Rectal smooth muscle tissue (tissue), 1 donor: ENCODE measurements at regions not wholly inside any gene's neighbourhood (a gene's known extent, or its start where the extent isn't known, plus 50 kb on each side); places are given as distances from the start of the nearest gene placed in this dataset.

Experiments
- H3K27ac ChIP-seq: one replicate; pipeline ENCODE4 v1.7.0; 2013; ENCODE audit warnings: low read depth, low read length, inconsistent platforms
- H3K27me3 ChIP-seq: one replicate; pipeline ENCODE4 v1.7.0; 2013; ENCODE audit warnings: low read length; ENCODE audit not compliant: control insufficient read depth, insufficient read depth
- H3K36me3 ChIP-seq: one replicate; pipeline ENCODE4 v1.7.0; 2013; ENCODE audit warnings: low read length; ENCODE audit not compliant: control insufficient read depth, insufficient read depth
- H3K4me1 ChIP-seq: one replicate; pipeline ENCODE4 v1.7.0; 2013; ENCODE audit warnings: low read length; ENCODE audit not compliant: control insufficient read depth, insufficient read depth
- H3K4me3 ChIP-seq: one replicate; pipeline ENCODE4 v1.7.0; 2013; ENCODE audit warnings: low read length
- H3K9ac ChIP-seq: one replicate; pipeline ENCODE4 v1.7.0; 2013; ENCODE audit warnings: low read length

DNA sequence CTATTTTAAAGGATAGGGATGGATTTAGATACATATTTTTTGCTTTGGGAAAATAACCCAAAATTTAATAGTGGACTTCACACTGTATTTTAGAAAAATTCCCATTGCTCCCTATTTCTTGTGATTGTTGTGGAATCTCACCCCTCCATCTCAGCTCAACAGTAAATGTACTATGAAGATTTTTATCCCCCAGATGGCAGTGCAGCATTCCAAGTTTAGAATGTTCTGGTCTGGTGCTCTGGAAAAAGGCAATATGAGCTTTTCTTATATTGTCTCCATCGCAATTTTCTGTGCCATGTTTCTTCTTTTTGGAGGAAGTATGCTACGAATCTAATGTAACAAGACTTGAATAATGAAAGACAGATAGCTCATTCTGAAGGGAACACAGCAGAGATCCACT is 471.7 kb upstream of the SYT1 start:
- Histone ChIP-seq H3K9ac (no peak overlapping the region), H3K4me3 (no peak overlapping the region), H3K27ac (no peak overlapping the region), H3K4me1 (no peaks in the 10 kb centered on the region), H3K36me3 (no peaks in the 10 kb centered on the region), H3K27me3 (no peaks in the 10 kb centered on the region)

DNA sequence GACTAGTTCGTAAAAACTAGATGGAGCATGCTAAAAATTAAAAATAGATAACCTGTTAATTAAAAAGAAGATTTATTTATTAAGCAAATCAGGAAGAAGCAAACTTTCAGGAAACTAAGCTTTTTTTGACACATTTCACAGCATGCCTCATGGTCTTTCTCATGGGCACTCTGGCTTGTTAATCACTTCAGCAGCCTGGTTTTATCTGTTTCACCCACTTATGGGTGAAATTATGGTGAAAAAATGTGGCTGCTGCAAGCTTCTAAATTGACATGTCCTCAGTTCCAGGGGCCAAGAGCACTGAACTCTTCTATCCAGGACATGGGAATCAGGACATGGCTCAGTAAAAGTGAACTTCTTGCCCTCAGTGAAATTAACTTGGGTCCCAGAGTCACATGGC is 468.6 kb upstream of the SYT1 start:
- no peaks in the 10 kb centered on the region for H3K36me3 ChIP-seq
- no peak overlapping the region for H3K27ac ChIP-seq
- no peak overlapping the region for H3K4me3 ChIP-seq
- H3K9ac ChIP-seq = no peak overlapping the region
- no peaks in the 10 kb centered on the region for H3K27me3 ChIP-seq
- H3K4me1 ChIP-seq = no peaks in the 10 kb centered on the region

GRCh38 chr12:78396538-78396937 is 468.0 kb upstream of the SYT1 start:
- Histone ChIP-seq H3K4me1 (no peaks in the 10 kb centered on the region), H3K4me3 (no peak overlapping the region), H3K27me3 (no peaks in the 10 kb centered on the region), H3K9ac (no peak overlapping the region), H3K36me3 (no peaks in the 10 kb centered on the region), H3K27ac (no peak overlapping the region)

DNA sequence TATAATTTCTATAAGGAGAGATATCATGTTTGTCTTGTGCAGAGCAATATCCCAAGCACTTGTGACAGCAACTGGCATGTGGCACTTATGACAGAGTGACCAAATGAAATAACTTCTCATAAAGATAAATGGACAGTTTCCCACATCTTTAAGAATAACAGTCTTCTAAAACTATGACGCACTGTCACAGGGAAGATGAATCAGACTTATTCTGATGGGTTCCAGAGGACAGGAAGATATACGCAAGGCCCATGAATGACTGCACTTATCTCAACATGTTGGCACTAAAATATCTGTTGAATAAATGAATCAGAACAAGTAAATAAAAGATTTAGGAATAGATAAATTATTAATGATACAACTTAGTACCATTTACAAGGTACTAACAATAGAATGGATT is 465.8 kb upstream of the SYT1 start:
- Histone ChIP-seq H3K4me3 (no peak overlapping the region), H3K36me3 (no peaks in the 10 kb centered on the region), H3K27me3 (no peaks in the 10 kb centered on the region), H3K27ac (no peak overlapping the region), H3K4me1 (no peaks in the 10 kb centered on the region), H3K9ac (no peak overlapping the region)

- H3K4me3 ChIP-seq = no peak overlapping the region
- H3K9ac ChIP-seq = no peak overlapping the region
- H3K4me1 ChIP-seq = no peaks in the 10 kb centered on the region
- H3K27me3 ChIP-seq = no peaks in the 10 kb centered on the region
- H3K27ac ChIP-seq = no peak overlapping the region
- no peaks in the 10 kb centered on the region for H3K36me3 ChIP-seq
Observed at GRCh38 chr12:78402366-78403134, 462.0 kb upstream of the SYT1 start.

- H3K9ac ChIP-seq = no peak overlapping the region
- no peak overlapping the region for H3K4me3 ChIP-seq
- no peaks in the 10 kb centered on the region for H3K36me3 ChIP-seq
- H3K27me3 ChIP-seq = no peaks in the 10 kb centered on the region
- H3K27ac ChIP-seq = no peak overlapping the region
- H3K4me1 ChIP-seq = no peaks in the 10 kb centered on the region
Observed at GRCh38 chr12:78403136-78403535, 461.4 kb upstream of the SYT1 start.

DNA sequence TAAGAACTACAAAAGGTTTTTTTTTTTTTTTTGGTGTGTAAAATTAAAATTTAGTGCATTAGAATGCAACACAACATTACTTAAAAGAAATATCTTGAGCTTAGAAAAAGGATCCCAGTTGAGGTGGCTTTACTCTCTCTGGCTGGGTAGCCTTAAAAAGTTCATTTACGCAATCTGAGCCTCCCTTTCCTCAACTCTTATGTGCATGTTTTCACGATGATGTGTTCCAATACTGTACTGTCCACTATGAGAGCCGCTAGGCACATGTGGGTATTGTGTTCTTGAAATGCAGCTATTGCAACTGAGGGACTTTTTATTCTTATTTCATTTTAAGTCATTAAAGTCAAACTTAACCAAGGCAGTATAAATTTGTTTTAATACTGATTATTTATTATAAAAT is 460.9 kb upstream of the SYT1 start:
- Histone ChIP-seq H3K9ac (no peak overlapping the region), H3K36me3 (no peaks in the 10 kb centered on the region), H3K4me1 (no peaks in the 10 kb centered on the region), H3K27ac (no peak overlapping the region), H3K4me3 (no peak overlapping the region), H3K27me3 (no peaks in the 10 kb centered on the region)

DNA sequence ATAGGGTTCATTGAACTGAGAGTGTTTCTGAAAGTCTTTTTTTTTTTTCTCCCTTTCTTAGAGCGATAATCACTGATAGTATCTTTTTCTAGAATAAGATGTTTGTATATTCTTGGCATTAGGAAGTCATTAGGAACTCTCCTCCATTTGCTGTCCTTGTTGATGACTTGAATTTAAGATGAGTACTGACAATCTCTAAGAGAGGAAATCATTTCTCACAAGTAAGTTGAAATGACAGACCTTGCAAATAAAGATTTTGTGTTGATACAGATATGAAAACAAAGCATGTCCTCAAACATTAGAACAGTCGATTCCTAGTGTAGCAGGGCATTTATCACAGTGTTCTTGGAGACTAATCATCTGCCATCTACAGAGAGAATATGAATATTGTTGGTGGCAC is 458.4 kb upstream of the SYT1 start:
- H3K4me1 ChIP-seq = no peaks in the 10 kb centered on the region
- no peaks in the 10 kb centered on the region for H3K27me3 ChIP-seq
- no peak overlapping the region for H3K27ac ChIP-seq
- no peak overlapping the region for H3K4me3 ChIP-seq
- H3K36me3 ChIP-seq = no peaks in the 10 kb centered on the region
- no peak overlapping the region for H3K9ac ChIP-seq

GRCh38 chr12:78406828-78407227 is 457.7 kb upstream of the SYT1 start:
- Histone ChIP-seq H3K4me1 (no peaks in the 10 kb centered on the region), H3K9ac (no peak overlapping the region), H3K4me3 (no peak overlapping the region), H3K36me3 (no peaks in the 10 kb centered on the region), H3K27ac (no peak overlapping the region), H3K27me3 (no peaks in the 10 kb centered on the region)

- no peaks in the 10 kb centered on the region for H3K27me3 ChIP-seq
- H3K4me3 ChIP-seq = no peak overlapping the region
- H3K4me1 ChIP-seq = no peaks in the 10 kb centered on the region
- no peak overlapping the region for H3K9ac ChIP-seq
- no peaks in the 10 kb centered on the region for H3K36me3 ChIP-seq
- H3K27ac ChIP-seq = no peak overlapping the region
Observed at GRCh38 chr12:78407722-78408121, 456.9 kb upstream of the SYT1 start.

DNA sequence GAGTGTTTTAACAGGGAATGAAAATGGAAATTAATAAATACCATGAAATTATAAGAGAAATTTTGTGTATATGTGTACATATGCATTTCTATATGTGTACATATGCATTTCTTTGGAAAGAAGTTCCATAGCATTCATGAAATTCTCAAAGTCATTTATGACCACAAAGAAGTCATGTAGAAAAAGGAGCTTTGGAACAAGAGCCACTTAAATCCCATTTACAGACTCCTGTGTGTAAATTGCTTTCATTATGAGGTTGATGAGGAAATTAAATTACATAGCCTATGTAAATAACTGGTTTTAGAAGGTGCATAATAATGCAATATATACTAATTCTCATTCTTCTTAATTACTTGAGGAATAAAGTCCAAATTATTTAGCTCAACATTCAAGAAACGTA is 450.5 kb upstream of the SYT1 start:
- Histone ChIP-seq H3K9ac (no peak overlapping the region), H3K4me3 (no peak overlapping the region), H3K27me3 (no peaks in the 10 kb centered on the region), H3K4me1 (no peaks in the 10 kb centered on the region), H3K27ac (no peak overlapping the region), H3K36me3 (no peaks in the 10 kb centered on the region)

DNA sequence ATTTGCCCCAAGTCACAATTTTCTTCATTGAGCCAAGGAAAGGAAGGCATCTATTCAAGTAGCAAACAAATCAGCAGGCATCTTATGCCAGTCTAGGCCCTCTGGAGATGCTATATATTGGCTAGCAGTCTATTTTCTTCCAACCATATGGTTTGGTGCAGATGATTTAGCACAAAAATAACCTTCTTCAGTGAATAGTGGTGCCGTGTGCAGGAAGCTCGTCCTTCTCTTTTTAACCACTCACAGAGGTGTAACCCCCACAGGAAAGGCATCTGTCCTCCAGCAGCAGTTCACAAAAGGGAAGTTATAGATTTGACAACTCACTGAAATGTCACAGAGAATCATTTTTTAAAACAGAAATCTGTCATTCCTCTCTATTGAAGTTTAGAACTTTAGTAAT is 445.7 kb upstream of the SYT1 start:
- Histone ChIP-seq H3K4me3 (no peak overlapping the region), H3K27me3 (no peaks in the 10 kb centered on the region), H3K4me1 (no peaks in the 10 kb centered on the region), H3K27ac (no peak overlapping the region), H3K9ac (no peak overlapping the region), H3K36me3 (no peaks in the 10 kb centered on the region)

DNA sequence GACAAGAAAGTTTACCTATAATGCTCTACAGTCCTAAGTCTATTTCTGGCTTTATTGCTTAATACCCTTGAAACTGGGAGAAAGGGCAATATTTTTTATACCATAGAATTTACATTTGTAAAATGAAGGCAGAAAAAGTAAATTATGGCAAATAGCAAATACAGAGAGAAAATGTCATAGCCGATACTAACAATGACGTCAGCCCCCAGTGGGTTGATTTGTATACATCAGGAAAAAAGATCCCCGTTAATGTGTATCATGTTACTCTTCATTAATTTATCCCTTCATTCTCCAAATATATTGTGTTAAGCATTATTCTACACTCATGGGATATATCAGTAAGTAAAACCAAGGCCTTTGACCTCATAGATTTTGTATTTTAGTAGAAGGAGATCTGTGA is 445.1 kb upstream of the SYT1 start:
- Histone ChIP-seq H3K9ac (no peak overlapping the region), H3K36me3 (no peaks in the 10 kb centered on the region), H3K4me1 (no peaks in the 10 kb centered on the region), H3K27me3 (no peaks in the 10 kb centered on the region), H3K27ac (no peak overlapping the region), H3K4me3 (no peak overlapping the region)
